K562 (cell line): ENCODE measurements at regions not wholly inside any gene's neighbourhood (a gene's known extent, or its start where the extent isn't known, plus 50 kb on each side); places are given as distances from the start of the nearest gene placed in this dataset.

Source experiments
- ATAC-seq: fragments of 200-7000 bp; cut with Tn5 transposase; 3 replicates; pipeline ENCODE4 v1.9.1; 2020; ENCODE audit warnings: moderate library complexity
- BruUV-seq: library from RNA; stranded (reverse); fragments of 400-500 nt; replicated peaks from 2 replicates; lab custom pipeline; 2021; lab: Mats Ljungman, UMichigan
- CTCF ChIA-PET: fragments of 300-600 bp; formaldehyde crosslinking; extraction: SDS; loops from one replicate; lab custom pipeline; 2021; ENCODE audit warnings: low intra/inter-chr PET ratio; lab: Yijun Ruan, JAX
- POLR2A ChIA-PET: fragments of 300-600, 350-650 bp; sonication (Branson Sonifier 250); formaldehyde crosslinking; extraction: SDS; loops from one replicate; lab custom pipeline; 2021; ENCODE audit warnings: antibody characterized with exemption, inconsistent platforms; lab: Yijun Ruan, JAX
- DNase-seq, 4 experiments: peaks; one replicate each; pipeline versions ENCODE4 v3.0.0 to v3.0.0-alpha.2; 2011 to 2018; ENCODE audit warnings: low spot score in 3 of 4, mixed read lengths in 3 of 4; ENCODE audit errors: extremely low read depth in 1 of 4
- FAIRE-seq: peaks from 2 replicates; lab custom pipeline; 2011; peaks lifted over from hg19 to GRCh38; lab: Jason Lieb, UNC
- H2AFZ ChIP-seq: 2 replicates; pipeline ENCODE4 v1.6.0; 2011; ENCODE audit warnings: low read depth, low read length, control low read depth, inconsistent platforms
- H3K27ac ChIP-seq: fragments of 200-600 bp; 3 replicates; pipeline ENCODE4 v1.8.0; 2011; ENCODE audit warnings: low read depth, mild to moderate bottlenecking, control low read depth, inconsistent platforms, low read length, moderate library complexity, mixed read lengths; ENCODE audit errors: extremely low read depth
- H3K27me3 ChIP-seq, 2 experiments: fragments of 300-600 bp in 1 of 2; 2 replicates in 1 of 2; 3 replicates in 1 of 2; pipeline versions ENCODE4 v1.6.0 to v1.8.0; 2011; ENCODE audit warnings: inconsistent platforms in 2 of 2, low read length in 2 of 2, mild to moderate bottlenecking in 1 of 2, mixed read lengths in 1 of 2, moderate library complexity in 1 of 2; ENCODE audit not compliant: control insufficient read depth in 2 of 2, insufficient read depth in 2 of 2
- H3K36me3 ChIP-seq: fragments of 300-600 bp; 3 replicates; pipeline ENCODE4 v1.8.0; 2011; ENCODE audit warnings: mild to moderate bottlenecking, low read length, inconsistent platforms; ENCODE audit not compliant: control insufficient read depth, insufficient read depth
- H3K4me1 ChIP-seq, 2 experiments: fragments of 200-600 bp in 1 of 2; replicated peaks in 1 of 2; 2 replicates in 1 of 2; 3 replicates in 1 of 2; pipeline versions ENCODE4 v1.5.1 to v1.8.0; 2011; ENCODE audit warnings: inconsistent platforms in 2 of 2, low read length in 2 of 2, mild to moderate bottlenecking in 1 of 2, mixed read lengths in 1 of 2, moderate library complexity in 1 of 2; ENCODE audit not compliant: control insufficient read depth in 2 of 2, insufficient read depth in 2 of 2
- H3K4me2 ChIP-seq: 2 replicates; pipeline ENCODE4 v1.6.1; 2011; ENCODE audit warnings: low read length, control low read depth, inconsistent platforms, mixed read lengths; ENCODE audit not compliant: insufficient read depth
- H3K4me3 ChIP-seq: fragments of 200-600 bp; sonication (generic), shearing (Covaris generic); 2 replicates; pipeline ENCODE4 v1.5.1; 2016; ENCODE audit warnings: control low read depth, inconsistent platforms
- H3K79me2 ChIP-seq: fragments of 200-600 bp; 3 replicates; pipeline ENCODE4 v1.8.0; 2011; ENCODE audit warnings: low read length, inconsistent platforms; ENCODE audit not compliant: control insufficient read depth, insufficient read depth
- H3K9ac ChIP-seq, 2 experiments: 2 replicates each; pipeline versions ENCODE4 v1.6.0 to v1.6.1; 2011; ENCODE audit warnings: low read depth in 2 of 2, low read length in 2 of 2, control low read depth in 1 of 2, inconsistent platforms in 1 of 2, mild to moderate bottlenecking in 1 of 2, mixed read lengths in 1 of 2; ENCODE audit not compliant: insufficient read depth in 1 of 2
- H3K9me1 ChIP-seq: one replicate; pipeline ENCODE4 v1.6.0; 2011; ENCODE audit warnings: inconsistent platforms, mild to moderate bottlenecking, low read length, moderate library complexity; ENCODE audit not compliant: control insufficient read depth, insufficient read depth
- H3K9me3 ChIP-seq: replicated peaks from 2 replicates; pipeline ENCODE4 v1.5.1; 2011; ENCODE audit warnings: low read depth, low read length, inconsistent platforms; ENCODE audit not compliant: control insufficient read depth, insufficient read depth
- H4K20me1 ChIP-seq: replicated peaks from 2 replicates; pipeline ENCODE4 v1.6.1; 2011; ENCODE audit warnings: low read length, inconsistent platforms, mixed read lengths; ENCODE audit not compliant: control insufficient read depth, insufficient read depth
- HEY1 ChIP-seq: fragments of 250-450 bp; sonication (Bioruptor Pico); IDR thresholded peaks from 2 replicates; pipeline ENCODE4 v1.5.0; 2020; ENCODE audit warnings: mild to moderate bottlenecking, moderate library complexity, borderline replicate concordance
- HMG20B ChIP-seq: fragments of 250-450 bp; sonication (Bioruptor Pico); IDR thresholded peaks from 2 replicates; pipeline ENCODE4 v1.5.0; 2021; ENCODE audit warnings: mild to moderate bottlenecking
- JUND ChIP-seq, 2 experiments: IDR thresholded peaks; 2 replicates in 1 of 2; 3 replicates in 1 of 2; pipeline ENCODE4 v1.6.1; 2011; ENCODE audit warnings: borderline replicate concordance in 2 of 2, low read depth in 2 of 2, low read length in 2 of 2, improper control_type of control experiment in 1 of 2, missing biosample characterization in 1 of 2, missing genetic modification characterization in 1 of 2, missing genetic modification reagents in 1 of 2
- PYGO2 ChIP-seq: fragments of 450-650 bp; IDR thresholded peaks from 2 replicates; pipeline ENCODE4 v1.6.1; 2016; ENCODE audit warnings: mild to moderate bottlenecking, missing genetic modification characterization, moderate library complexity, missing compliant biosample characterization
- SPI1 ChIP-seq: IDR thresholded peaks from 2 replicates; pipeline ENCODE4 v1.6.1; 2011; ENCODE audit warnings: low read depth, low read length, control low read depth, borderline replicate concordance
- ZC3H8 ChIP-seq: fragments of 450-650 bp; IDR thresholded peaks from 2 replicates; pipeline ENCODE4 v1.6.1; 2017
- ZNF280A ChIP-seq: fragments of 450-650 bp; IDR thresholded peaks from 2 replicates; pipeline ENCODE4 v1.6.1; 2018; ENCODE audit warnings: mild to moderate bottlenecking, low read depth; ENCODE audit not compliant: partially characterized antibody
- ZNF324 ChIP-seq: fragments of 250-450 bp; sonication (Bioruptor Pico); IDR thresholded peaks from 2 replicates; pipeline ENCODE4 v1.4.0; 2020; ENCODE audit warnings: mild to moderate bottlenecking
- ZNF592 ChIP-seq: fragments of 450-650 bp; IDR thresholded peaks from 2 replicates; pipeline ENCODE4 v1.6.1; 2017; ENCODE audit warnings: antibody characterized with exemption, mild to moderate bottlenecking
- WGBS: fragments of 100-300 bp; shearing (Covaris generic); methylation state at CpG from one replicate; pipeline ENCODE4 v1.1.6; 2016; ENCODE audit warnings: low coverage, mixed read lengths; ENCODE audit not compliant: insufficient coverage; ENCODE audit errors: missing lambda C conversion rate; 5-methylcytosine and 5-hydroxymethylcytosine counted together
- in situ Hi-C: fragments of 300-500 bp; cut with MboI; formaldehyde crosslinking; loops from 4 replicates; pipeline ENCODE4 v1.15.0; 2018; ENCODE audit warnings: inconsistent platforms, mixed read lengths
- intact Hi-C: fragments of 100-400 bp; cut with micrococcal nuclease; formaldehyde crosslinking; loops from 2 replicates; pipeline ENCODE4 v1.14.2; 2022

- no peak for TF ChIP-seq HEY1
- no peak for TF ChIP-seq ZNF280A
Observed at GRCh38 chr2:121135168-121135853, 149.7 kb downstream of the TFCP2L1 start (continued).

GRCh38 chr2:121136323-121136722 is 148.7 kb downstream of the TFCP2L1 start:
- peaks cover 0 to 10% of the 10 kb centered on the region in 2 experiments; a peak in 4 of 5 replicates for H3K27me3 ChIP-seq
- intact Hi-C loops (no loop called here), in situ Hi-C loops (no loop called here)
- no peak overlapping the region for H2AFZ ChIP-seq
- no TSS peak for BruUV-seq
- no peak overlapping the region for H3K27ac ChIP-seq
- H3K36me3 ChIP-seq = no peaks in the 10 kb centered on the region
- FAIRE-seq (no peak), ATAC-seq (peak; percentile 78), DNase-seq (peak; percentile 14 to 20 (median 16))
- no peak overlapping the region for H3K4me3 ChIP-seq
- CTCF ChIA-PET = no interaction called here
- no peak overlapping the region for H3K9ac ChIP-seq
- H3K79me2 ChIP-seq = no peaks in the 10 kb centered on the region
- POLR2A ChIA-PET = interaction anchor here (0.6 kb wide), 1 partner anchor 92 kb away, joined by 3 read pairs; no protein-coding TSS in a partner anchor
- no peaks in the 10 kb centered on the region for H3K9me3 ChIP-seq
- no peaks in the 10 kb centered on the region; the same call in 1 of the 2 replicates for H4K20me1 ChIP-seq
- no peak overlapping the region for H3K4me2 ChIP-seq
- WGBS = 2% methylated on average over 3 of the region's 3 CpGs
- H3K4me1 ChIP-seq = peaks cover 6 to 9% of the 10 kb centered on the region in 2 experiments; a peak in 3 of 5 replicates
- peaks cover 4% of the 10 kb centered on the region for H3K9me1 ChIP-seq
- TF ChIP-seq ZNF592 (no peak), SPI1 (0 out of 2 replicates have a peak, but pooled peaks have one; percentile 25), ZNF324 (CRISPR knock-in tag) (no peak), PYGO2 (tag) (no peak), HMG20B (CRISPR knock-in tag) (no peak), ZC3H8 (no peak), JUND (IDR thresholded peaks at IDR 0.05; ENCODE audit: borderline replicate concordance, low read depth, low read length) (no peak), JUND (tag; IDR thresholded peaks at IDR 0.05; ENCODE audit: borderline replicate concordance, low read depth, low read length) (no peak)
